GM12878 (cell line): ENCODE measurements at regions not wholly inside any gene's neighbourhood (a gene's known extent, or its start where the extent isn't known, plus 50 kb on each side); places are given as distances from the start of the nearest gene placed in this dataset.

Experiments used
- ATAC-seq: fragments of 200-7000 bp; cut with Tn5 transposase; 3 replicates; pipeline ENCODE4 v1.9.1; 2020; ENCODE audit warnings: mild to moderate bottlenecking, moderate library complexity
- BruUV-seq: library from RNA; stranded (reverse); fragments of 400-500 nt; replicated peaks from 2 replicates; lab custom pipeline; 2021; lab: Mats Ljungman, UMichigan
- CTCF ChIA-PET: fragments of 300-600 bp; sonication (Branson Sonifier 250); formaldehyde crosslinking; extraction: SDS; loops from one replicate; lab custom pipeline; 2021; ENCODE audit warnings: inconsistent platforms; lab: Yijun Ruan, JAX
- POLR2A ChIA-PET: fragments of 350-600 bp; formaldehyde crosslinking; extraction: SDS; loops from one replicate; lab custom pipeline; 2021; ENCODE audit warnings: inconsistent platforms; lab: Charles Lee
- RAD21 ChIA-PET: fragments of 300-600 bp; sonication (Branson Sonifier 250); formaldehyde crosslinking; loops from one replicate; lab custom pipeline; 2023; ENCODE audit warnings: antibody characterized with exemption; ENCODE audit not compliant: unreplicated experiment; lab: Charles Lee
- SMC1A ChIA-PET: fragments of 300-600 bp; sonication (Branson Sonifier 250); formaldehyde crosslinking; loops from one replicate; lab custom pipeline; 2023; ENCODE audit not compliant: unreplicated experiment, uncharacterized antibody; lab: Charles Lee
- DNase-seq: peaks from one replicate; pipeline ENCODE4 v3.0.0-alpha.2; 2011; ENCODE audit warnings: low read depth, low spot score
- FAIRE-seq: peaks from 3 replicates; lab custom pipeline; 2011; peaks lifted over from hg19 to GRCh38; lab: Jason Lieb, UNC
- H2AFZ ChIP-seq: 2 replicates; pipeline ENCODE4 v1.6.0; 2011; ENCODE audit warnings: low read depth, low read length, control low read depth; ENCODE audit not compliant: control insufficient read depth
- H3K27ac ChIP-seq: 2 replicates; pipeline ENCODE4 v1.5.1; 2011; ENCODE audit warnings: control low read depth; ENCODE audit not compliant: control insufficient read depth, insufficient read depth
- H3K27me3 ChIP-seq, 2 experiments: replicated peaks in 1 of 2; 2 replicates each; pipeline versions ENCODE4 v1.6.0 to v1.6.1; 2011; ENCODE audit warnings: low read length in 1 of 2; ENCODE audit not compliant: control insufficient read depth in 2 of 2, insufficient read depth in 2 of 2
- H3K36me3 ChIP-seq, 2 experiments: 2 replicates each; pipeline ENCODE4 v1.5.1; 2011; ENCODE audit warnings: low read length in 1 of 2; ENCODE audit not compliant: control insufficient read depth in 2 of 2, insufficient read depth in 2 of 2
- H3K4me1 ChIP-seq: 2 replicates; pipeline ENCODE4 v1.6.1; 2011; ENCODE audit warnings: mild to moderate bottlenecking, low read length, moderate library complexity, mixed read lengths; ENCODE audit not compliant: control insufficient read depth, insufficient read depth
- H3K4me2 ChIP-seq: 2 replicates; pipeline ENCODE4 v1.6.0; 2011; ENCODE audit warnings: control low read depth; ENCODE audit not compliant: control insufficient read depth, insufficient read depth
- H3K4me3 ChIP-seq: fragments of 200-600 bp; sonication (generic); 2 replicates; pipeline ENCODE4 v1.5.1; 2016
- H3K79me2 ChIP-seq: 2 replicates; pipeline ENCODE4 v1.6.0; 2011; ENCODE audit warnings: low read length; ENCODE audit not compliant: control insufficient read depth, insufficient read depth
- H3K9ac ChIP-seq: 2 replicates; pipeline ENCODE4 v1.8.0; 2011; ENCODE audit warnings: low read length, control low read depth, mixed read lengths; ENCODE audit not compliant: control insufficient read depth, insufficient read depth
- H3K9me3 ChIP-seq: replicated peaks from 3 replicates; pipeline ENCODE4 v1.5.1; 2011; ENCODE audit warnings: mild to moderate bottlenecking, low read length; ENCODE audit not compliant: control insufficient read depth, insufficient read depth
- H4K20me1 ChIP-seq: 2 replicates; pipeline ENCODE4 v1.6.0; 2011; ENCODE audit not compliant: control insufficient read depth, insufficient read depth
- ASH2L ChIP-seq: fragments of 300-600, 200-600 bp; sonication (generic); IDR thresholded peaks from 2 replicates; pipeline ENCODE4 v1.6.1; 2017; ENCODE audit warnings: low read depth, mild to moderate bottlenecking, borderline replicate concordance
- BMI1 ChIP-seq: fragments of 450-650 bp; IDR thresholded peaks from 2 replicates; pipeline ENCODE4 v1.6.1; 2016; ENCODE audit warnings: mild to moderate bottlenecking, moderate library complexity, borderline replicate concordance
- CBX3 ChIP-seq: fragments of 200-600 bp; sonication (generic); IDR thresholded peaks from 2 replicates; pipeline ENCODE4 v1.6.1; 2016; ENCODE audit warnings: low read depth, borderline replicate concordance
- CTCF ChIP-seq, 3 experiments: IDR thresholded peaks in 2 of 3; conservative IDR thresholded peaks in 1 of 3; 2 replicates each; pipeline ENCODE4 v1.5.1; 2011; ENCODE audit warnings: low read depth in 3 of 3, low read length in 3 of 3, mild to moderate bottlenecking in 3 of 3, control low read depth in 2 of 3, moderate library complexity in 2 of 3, inconsistent platforms in 1 of 3, mixed read lengths in 1 of 3; ENCODE audit not compliant: control insufficient read depth in 2 of 3, insufficient read depth in 1 of 3; ENCODE audit errors: extremely low read depth in 1 of 3
- FOXK2 ChIP-seq: fragments of 450-650 bp; IDR thresholded peaks from 2 replicates; pipeline ENCODE4 v1.6.1; 2017; ENCODE audit warnings: mild to moderate bottlenecking, moderate library complexity
- KLF5 ChIP-seq: fragments of 450-650 bp; IDR thresholded peaks from 2 replicates; pipeline ENCODE4 v1.6.1; 2014; ENCODE audit warnings: mild to moderate bottlenecking; ENCODE audit not compliant: partially characterized antibody
- POLR2AphosphoS5 ChIP-seq: IDR thresholded peaks from 2 replicates; pipeline ENCODE4 v1.6.1; 2011; ENCODE audit warnings: mild to moderate bottlenecking, low read length, inconsistent platforms
- RBBP5 ChIP-seq: fragments of 200-600 bp; sonication (generic); conservative IDR thresholded peaks from 2 replicates; pipeline ENCODE4 v1.6.1; 2016
- RFX5 ChIP-seq: IDR thresholded peaks from 2 replicates; pipeline ENCODE4 v1.6.1; 2011; ENCODE audit warnings: low read depth, low read length, improper control_type of control experiment
- SKIL ChIP-seq: fragments of 450-650 bp; IDR thresholded peaks from 2 replicates; pipeline ENCODE4 v1.6.1; 2017; ENCODE audit warnings: mild to moderate bottlenecking, low read depth, inconsistent platforms; ENCODE audit not compliant: poor library complexity, severe bottlenecking
- SUPT20H ChIP-seq: IDR thresholded peaks from 2 replicates; pipeline ENCODE4 v1.6.1; 2011; ENCODE audit warnings: low read depth, mild to moderate bottlenecking, low read length, moderate library complexity, borderline replicate concordance; ENCODE audit not compliant: control insufficient read depth
- YBX1 ChIP-seq: fragments of 450-650 bp; IDR thresholded peaks from 2 replicates; pipeline ENCODE4 v1.6.1; 2016; ENCODE audit warnings: antibody characterized with exemption
- ZNF274 ChIP-seq: IDR thresholded peaks from one replicate; pipeline ENCODE4 v1.8.0; 2011; ENCODE audit not compliant: insufficient read length, insufficient read depth
- in situ Hi-C: fragments of 300-500 bp; cut with MboI; formaldehyde crosslinking; loops from 9 replicates; pipeline ENCODE4 v1.14.3; 2018; ENCODE audit warnings: mixed read lengths
- intact Hi-C: fragments of 100-400 bp; cut with micrococcal nuclease; formaldehyde crosslinking; loops from one replicate; pipeline ENCODE4 v1.14.2; 2022; ENCODE audit not compliant: unreplicated experiment
- TF ChIP-seq, protein P1 (sequence below): fragments of 450-650 bp; IDR thresholded peaks from 2 replicates; pipeline ENCODE4 v1.6.1; 2016; ENCODE audit warnings: mild to moderate bottlenecking
- TF ChIP-seq, protein P2 (sequence below): IDR thresholded peaks from 2 replicates; pipeline ENCODE4 v1.6.1; 2011; ENCODE audit warnings: borderline replicate concordance, low read depth, mild to moderate bottlenecking, moderate library complexity, low read length; ENCODE audit not compliant: insufficient read depth, poor library complexity, severe bottlenecking
- TF ChIP-seq, protein P3 (sequence below): fragments of 450-650 bp; IDR thresholded peaks from 2 replicates; pipeline ENCODE4 v1.6.1; 2017; ENCODE audit warnings: mild to moderate bottlenecking

DNA sequence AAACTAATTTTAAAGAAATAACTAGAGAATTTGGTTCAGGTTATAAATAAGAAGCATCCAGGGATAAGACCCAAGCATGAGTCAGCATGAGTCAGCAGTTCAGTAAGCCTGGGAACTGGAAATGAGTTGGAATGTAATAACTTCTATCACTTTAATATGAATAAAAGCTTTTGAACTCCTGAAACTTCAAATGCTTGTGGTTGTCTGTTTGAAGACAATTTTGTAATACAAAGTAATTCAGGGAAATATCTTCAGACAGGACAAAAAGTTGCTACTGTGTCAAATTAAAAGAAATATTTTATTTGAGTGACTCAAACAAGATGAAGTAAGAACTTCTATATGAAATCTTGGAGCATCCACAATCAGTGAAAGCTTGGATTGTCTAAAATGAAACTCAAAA is 331.2 kb upstream of the DAB2 start (continued):
- TF ChIP-seq RBBP5, result no peak
- TF ChIP-seq POLR2AphosphoS5, result no peak

GRCh38 chr5:39755452-39755851 is 330.7 kb upstream of the DAB2 start:
- H3K27me3 ChIP-seq, result no peaks in the 10 kb centered on the region
- no peak overlapping the region for H2AFZ ChIP-seq
- ATAC-seq (no peak), DNase-seq (no peak), FAIRE-seq (peak; percentile 18)
- no peaks in the 10 kb centered on the region for H3K9me3 ChIP-seq
- in situ Hi-C loops, result no loop called here
- H3K4me3 ChIP-seq, result no peak overlapping the region
- BruUV-seq, result no TSS peak
- no peaks in the 10 kb centered on the region for H3K79me2 ChIP-seq
- no peak overlapping the region for H3K4me2 ChIP-seq
- no peaks in the 10 kb centered on the region for H3K4me1 ChIP-seq
- intact Hi-C loops, result no loop called here
- POLR2A ChIA-PET, result no interaction called here
- no peaks in the 10 kb centered on the region for H4K20me1 ChIP-seq
- CTCF ChIA-PET, result interaction anchor here (0.6 kb wide), 1 partner anchor 184 kb away, joined by 4 read pairs; no protein-coding TSS in a partner anchor
- no peak overlapping the region for H3K9ac ChIP-seq
- H3K36me3 ChIP-seq, result no peaks in the 10 kb centered on the region
- RAD21 ChIA-PET, result no interaction called here
- SMC1A ChIA-PET, result interaction anchor here (1.1 kb wide), 1 partner anchor 43 kb away, joined by 3 read pairs; no protein-coding TSS in a partner anchor
- no peak overlapping the region for H3K27ac ChIP-seq
- no peak for TF ChIP-seq FOXK2
- TF ChIP-seq CBX3, result no peak
- TF ChIP-seq KLF5, result no peak
- no peak for TF ChIP-seq BMI1
- no peak for TF ChIP-seq SUPT20H
- TF ChIP-seq, protein P1, sequence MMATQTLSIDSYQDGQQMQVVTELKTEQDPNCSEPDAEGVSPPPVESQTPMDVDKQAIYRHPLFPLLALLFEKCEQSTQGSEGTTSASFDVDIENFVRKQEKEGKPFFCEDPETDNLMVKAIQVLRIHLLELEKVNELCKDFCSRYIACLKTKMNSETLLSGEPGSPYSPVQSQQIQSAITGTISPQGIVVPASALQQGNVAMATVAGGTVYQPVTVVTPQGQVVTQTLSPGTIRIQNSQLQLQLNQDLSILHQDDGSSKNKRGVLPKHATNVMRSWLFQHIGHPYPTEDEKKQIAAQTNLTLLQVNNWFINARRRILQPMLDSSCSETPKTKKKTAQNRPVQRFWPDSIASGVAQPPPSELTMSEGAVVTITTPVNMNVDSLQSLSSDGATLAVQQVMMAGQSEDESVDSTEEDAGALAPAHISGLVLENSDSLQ, result no peak
- TF ChIP-seq, protein P2, sequence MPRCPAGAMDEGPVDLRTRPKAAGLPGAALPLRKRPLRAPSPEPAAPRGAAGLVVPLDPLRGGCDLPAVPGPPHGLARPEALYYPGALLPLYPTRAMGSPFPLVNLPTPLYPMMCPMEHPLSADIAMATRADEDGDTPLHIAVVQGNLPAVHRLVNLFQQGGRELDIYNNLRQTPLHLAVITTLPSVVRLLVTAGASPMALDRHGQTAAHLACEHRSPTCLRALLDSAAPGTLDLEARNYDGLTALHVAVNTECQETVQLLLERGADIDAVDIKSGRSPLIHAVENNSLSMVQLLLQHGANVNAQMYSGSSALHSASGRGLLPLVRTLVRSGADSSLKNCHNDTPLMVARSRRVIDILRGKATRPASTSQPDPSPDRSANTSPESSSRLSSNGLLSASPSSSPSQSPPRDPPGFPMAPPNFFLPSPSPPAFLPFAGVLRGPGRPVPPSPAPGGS, result no peak
- no peak for TF ChIP-seq RFX5
- TF ChIP-seq ASH2L, result no peak
- TF ChIP-seq ZNF274, result no peak
- no peak for TF ChIP-seq SKIL
- no peak for TF ChIP-seq YBX1
- TF ChIP-seq, protein P3, sequence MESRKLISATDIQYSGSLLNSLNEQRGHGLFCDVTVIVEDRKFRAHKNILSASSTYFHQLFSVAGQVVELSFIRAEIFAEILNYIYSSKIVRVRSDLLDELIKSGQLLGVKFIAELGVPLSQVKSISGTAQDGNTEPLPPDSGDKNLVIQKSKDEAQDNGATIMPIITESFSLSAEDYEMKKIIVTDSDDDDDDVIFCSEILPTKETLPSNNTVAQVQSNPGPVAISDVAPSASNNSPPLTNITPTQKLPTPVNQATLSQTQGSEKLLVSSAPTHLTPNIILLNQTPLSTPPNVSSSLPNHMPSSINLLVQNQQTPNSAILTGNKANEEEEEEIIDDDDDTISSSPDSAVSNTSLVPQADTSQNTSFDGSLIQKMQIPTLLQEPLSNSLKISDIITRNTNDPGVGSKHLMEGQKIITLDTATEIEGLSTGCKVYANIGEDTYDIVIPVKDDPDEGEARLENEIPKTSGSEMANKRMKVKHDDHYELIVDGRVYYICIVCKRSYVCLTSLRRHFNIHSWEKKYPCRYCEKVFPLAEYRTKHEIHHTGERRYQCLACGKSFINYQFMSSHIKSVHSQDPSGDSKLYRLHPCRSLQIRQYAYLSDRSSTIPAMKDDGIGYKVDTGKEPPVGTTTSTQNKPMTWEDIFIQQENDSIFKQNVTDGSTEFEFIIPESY, result no peak
- TF ChIP-seq CTCF (IDR thresholded peaks at IDR 0.05 in 2 of 3, conservative IDR thresholded peaks at IDR 0.05 in 1 of 3; ENCODE audit: control insufficient read depth in 2 of 3, extremely low read depth in 1 of 3, insufficient read depth in 1 of 3, low read depth in 3 of 3, low read length in 3 of 3), result no peak
